Stimulated activated memory B cell treated with anti-CD40 and anti-IgM and Interleukin-4, amounts not matched to agents 10 μg/mL and 1 μg/mL and 100 μg/mL, for 72 hours (primary cell): ENCODE measurements at regions not wholly inside any gene's neighbourhood (a gene's known extent, or its start where the extent isn't known, plus 50 kb on each side); places are given as distances from the start of the nearest gene placed in this dataset.

Source experiments
- ATAC-seq: fragments of 150-1000 bp; cut with Tn5 transposase; 2 replicates; pipeline ENCODE4 v1.10.0; 2021
- H3K27ac Mint-ChIP-seq: one replicate; pipeline ENCODE4 v1.8.0; 2022; ENCODE audit warnings: mild to moderate bottlenecking, mixed read lengths
- H3K27me3 Mint-ChIP-seq: one replicate; pipeline ENCODE4 v1.8.0; 2022; ENCODE audit warnings: mixed read lengths
- H3K36me3 Mint-ChIP-seq: one replicate; pipeline ENCODE4 v1.8.0; 2022; ENCODE audit warnings: mixed read lengths
- H3K4me1 Mint-ChIP-seq: one replicate; pipeline ENCODE4 v1.8.0; 2022; ENCODE audit warnings: mixed read lengths
- H3K4me3 Mint-ChIP-seq: one replicate; pipeline ENCODE4 v1.8.0; 2022; ENCODE audit warnings: mild to moderate bottlenecking, moderate library complexity, mixed read lengths
- H3K9me3 Mint-ChIP-seq: one replicate; pipeline ENCODE4 v1.8.0; 2022; ENCODE audit warnings: mixed read lengths

- Mint-ChIP-seq H3K36me3 (peaks cover 17% of the 10 kb centered on the region), H3K4me1 (no peaks in the 10 kb centered on the region), H3K27ac (no peak overlapping the region), H3K4me3 (no peak overlapping the region), H3K9me3 (peaks cover 3% of the 10 kb centered on the region), H3K27me3 (no peaks in the 10 kb centered on the region)
- no peak for ATAC-seq
Observed at GRCh38 chr9:14560194-14560593, 133.0 kb downstream of the ZDHHC21 start.

DNA sequence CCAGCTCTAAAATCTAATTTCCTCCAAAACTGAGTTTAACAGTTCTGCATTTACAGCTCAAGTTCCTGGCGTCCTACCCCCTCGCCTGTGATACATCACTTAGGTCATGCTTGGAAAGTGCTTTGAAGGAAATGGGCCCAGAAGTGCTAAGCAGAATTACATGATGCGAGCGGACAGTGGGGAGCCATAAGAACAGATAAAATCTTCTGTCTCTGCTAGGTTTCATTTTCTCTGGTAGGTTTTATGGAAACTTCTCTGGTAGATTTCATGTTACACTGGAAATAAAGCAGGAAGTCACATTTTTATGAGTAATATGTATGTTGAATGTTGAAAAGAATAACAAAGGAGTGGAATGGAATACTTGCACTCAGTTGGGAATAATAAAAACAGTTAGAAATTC is 138.3 kb downstream of the ZDHHC21 start:
- H3K4me1 Mint-ChIP-seq, result no peaks in the 10 kb centered on the region
- peaks cover 9% of the 10 kb centered on the region for H3K36me3 Mint-ChIP-seq
- no peak overlapping the region for H3K4me3 Mint-ChIP-seq
- H3K27ac Mint-ChIP-seq, result no peak overlapping the region
- H3K9me3 Mint-ChIP-seq, result peaks cover 3% of the 10 kb centered on the region
- H3K27me3 Mint-ChIP-seq, result no peaks in the 10 kb centered on the region
- no peak for ATAC-seq

GRCh38 chr9:14547245-14548060 is 145.8 kb downstream of the ZDHHC21 start:
- Mint-ChIP-seq H3K4me1 (no peaks in the 10 kb centered on the region), H3K9me3 (no peaks in the 10 kb centered on the region), H3K27me3 (no peaks in the 10 kb centered on the region), H3K4me3 (no peak overlapping the region), H3K36me3 (no peaks in the 10 kb centered on the region), H3K27ac (no peak overlapping the region)
- no peak for ATAC-seq

DNA sequence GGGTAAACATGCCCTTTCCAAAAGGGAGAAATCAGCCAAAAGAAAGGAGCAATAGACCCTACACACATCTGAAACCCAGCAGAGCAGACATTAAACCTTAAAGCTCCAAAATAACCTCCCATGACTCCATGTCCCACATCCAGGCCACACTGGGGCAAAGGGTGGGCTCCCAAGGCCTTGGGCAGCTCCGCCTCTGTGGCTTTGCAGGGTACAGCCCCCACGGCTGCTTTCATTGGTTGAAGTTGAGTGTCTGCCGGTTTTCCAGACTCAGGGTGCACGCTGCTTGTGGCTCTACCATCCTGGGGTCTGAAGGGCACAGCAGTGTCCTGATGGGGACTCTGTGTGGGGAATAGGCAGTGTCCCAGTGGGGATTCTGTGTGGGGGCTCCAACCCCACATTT is 146.5 kb downstream of the ZDHHC21 start:
- no peaks in the 10 kb centered on the region for H3K27me3 Mint-ChIP-seq
- H3K36me3 Mint-ChIP-seq, result no peaks in the 10 kb centered on the region
- H3K4me1 Mint-ChIP-seq, result no peaks in the 10 kb centered on the region
- H3K27ac Mint-ChIP-seq, result no peak overlapping the region
- no peak for ATAC-seq
- H3K4me3 Mint-ChIP-seq, result no peak overlapping the region
- no peaks in the 10 kb centered on the region for H3K9me3 Mint-ChIP-seq

DNA sequence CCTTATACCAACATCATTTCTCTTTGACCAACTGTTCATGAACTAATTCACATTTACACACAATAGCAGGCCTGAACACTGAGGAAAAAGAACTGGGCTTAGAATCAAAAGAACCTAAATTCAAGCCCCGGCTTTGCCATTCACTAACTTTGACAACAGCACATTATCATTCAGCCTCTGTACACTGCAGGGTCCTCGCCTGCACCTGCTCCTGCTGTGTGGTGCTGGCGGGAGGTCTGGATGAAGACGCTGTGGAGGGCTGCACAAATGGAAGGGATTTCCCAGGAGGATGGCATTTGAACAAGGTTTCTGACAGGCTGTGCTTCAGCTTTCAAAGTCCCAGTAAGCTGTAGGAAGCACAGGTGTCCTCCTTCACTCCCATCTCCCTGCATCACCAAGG is 151.2 kb downstream of the ZDHHC21 start:
- no peaks in the 10 kb centered on the region for H3K4me1 Mint-ChIP-seq
- peaks cover 3% of the 10 kb centered on the region for H3K27me3 Mint-ChIP-seq
- peaks cover 3% of the 10 kb centered on the region for H3K9me3 Mint-ChIP-seq
- no peak for ATAC-seq
- H3K4me3 Mint-ChIP-seq, result no peak overlapping the region
- no peak overlapping the region for H3K27ac Mint-ChIP-seq
- H3K36me3 Mint-ChIP-seq, result no peaks in the 10 kb centered on the region

- ATAC-seq, result no peak
- Mint-ChIP-seq H3K27ac (no peak overlapping the region), H3K4me1 (peaks cover 8% of the 10 kb centered on the region), H3K36me3 (no peaks in the 10 kb centered on the region), H3K9me3 (peaks cover 3% of the 10 kb centered on the region), H3K27me3 (peaks cover 33% of the 10 kb centered on the region), H3K4me3 (no peak overlapping the region)
Observed at GRCh38 chr9:14538526-14538925, 154.7 kb downstream of the ZDHHC21 start.

DNA sequence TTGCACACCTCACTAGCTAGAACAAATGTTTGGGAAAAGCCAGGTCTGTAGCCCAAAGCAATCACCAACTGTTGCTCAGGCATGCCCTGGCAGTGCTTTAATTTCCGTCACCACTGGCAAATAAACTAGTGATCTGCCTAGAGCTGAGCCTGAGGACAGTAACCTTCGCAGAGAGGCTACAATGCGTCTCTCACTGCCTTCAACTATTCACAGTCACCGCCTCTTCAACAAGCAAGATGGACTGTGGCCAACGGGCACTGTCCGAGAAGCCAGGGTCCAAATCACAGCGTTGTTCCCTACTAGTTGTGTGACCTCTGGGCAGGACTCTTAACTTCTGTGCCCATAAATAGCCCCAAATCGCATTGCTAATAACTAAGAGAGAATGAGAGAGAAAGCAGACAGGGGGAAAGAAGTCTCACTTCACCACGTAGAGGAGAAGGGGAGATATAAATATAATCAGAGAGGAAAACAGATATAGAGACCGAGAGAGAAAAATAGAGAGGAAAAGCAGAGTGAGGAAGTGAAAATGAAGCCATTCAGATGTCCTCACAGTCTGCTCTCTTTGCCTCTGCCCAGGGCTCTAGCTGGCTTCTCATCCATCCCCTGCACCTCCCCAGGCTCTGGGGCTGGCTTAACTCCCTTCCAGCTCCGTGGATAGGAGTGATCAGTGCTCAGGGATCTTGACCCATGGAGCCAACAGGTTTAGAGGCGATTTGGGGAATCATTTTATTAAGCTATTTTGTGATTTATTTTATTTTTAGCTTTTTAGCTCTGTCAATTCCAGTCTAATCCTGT is 157.9 kb downstream of the ZDHHC21 start:
- H3K9me3 Mint-ChIP-seq, result peaks cover 3% of the 10 kb centered on the region
- no peak overlapping the region for H3K27ac Mint-ChIP-seq
- peaks cover 8% of the 10 kb centered on the region for H3K4me1 Mint-ChIP-seq
- H3K4me3 Mint-ChIP-seq, result no peak overlapping the region
- ATAC-seq, result no peak
- no peaks in the 10 kb centered on the region for H3K36me3 Mint-ChIP-seq
- H3K27me3 Mint-ChIP-seq, result peaks cover 40% of the 10 kb centered on the region

GRCh38 chr9:14533867-14534640 is 159.2 kb downstream of the ZDHHC21 start:
- Mint-ChIP-seq H3K27me3 (peaks cover 43% of the 10 kb centered on the region), H3K36me3 (no peaks in the 10 kb centered on the region), H3K4me1 (peaks cover 8% of the 10 kb centered on the region), H3K9me3 (peaks cover 3% of the 10 kb centered on the region), H3K27ac (no peak overlapping the region), H3K4me3 (no peak overlapping the region)
- ATAC-seq, result no peak

DNA sequence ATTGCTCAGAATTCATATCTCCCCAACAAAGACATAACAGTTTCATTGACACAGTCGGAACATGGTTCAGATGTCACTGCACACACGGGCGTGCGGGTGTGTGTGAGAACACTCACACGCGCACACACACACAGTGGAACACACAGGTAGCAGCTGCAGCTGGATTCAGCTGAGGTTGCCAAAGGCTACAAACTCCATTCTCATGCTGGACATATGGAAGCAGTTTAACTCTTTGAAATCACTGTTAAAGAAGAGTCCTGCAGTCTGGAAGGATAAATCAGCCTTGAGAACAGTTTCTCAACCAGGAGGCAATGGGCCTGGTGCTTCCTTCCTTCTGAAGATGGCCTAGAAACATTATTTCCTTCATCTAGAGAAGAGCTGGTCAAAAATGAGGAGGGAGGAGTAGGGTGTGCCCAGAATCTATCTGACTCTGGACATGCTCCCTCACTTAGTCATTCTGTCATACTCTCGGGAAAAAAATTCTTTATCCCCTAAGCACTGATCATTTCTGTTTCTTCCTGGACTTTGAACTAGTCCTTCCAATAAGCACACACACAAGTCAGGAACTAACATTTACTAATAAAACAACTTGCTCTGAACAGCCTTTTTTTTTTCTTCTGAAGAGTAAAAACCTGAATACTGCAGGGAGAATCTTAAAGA is 160.6 kb downstream of the ZDHHC21 start:
- no peaks in the 10 kb centered on the region for H3K36me3 Mint-ChIP-seq

GRCh38 chr9:14531341-14532269 is 161.6 kb downstream of the ZDHHC21 start:
- Mint-ChIP-seq H3K4me1 (peaks cover 8% of the 10 kb centered on the region), H3K36me3 (no peaks in the 10 kb centered on the region), H3K27me3 (peaks cover 35% of the 10 kb centered on the region), H3K4me3 (no peak overlapping the region), H3K27ac (no peak overlapping the region), H3K9me3 (no peaks in the 10 kb centered on the region)
- no peak for ATAC-seq

More for the DNA sequence above, 160.6 kb downstream of the ZDHHC21 start:
- no peak overlapping the region for H3K27ac Mint-ChIP-seq
- H3K9me3 Mint-ChIP-seq, result no peaks in the 10 kb centered on the region
- no peak for ATAC-seq
- no peak overlapping the region for H3K4me3 Mint-ChIP-seq
- H3K27me3 Mint-ChIP-seq, result peaks cover 43% of the 10 kb centered on the region
- peaks cover 8% of the 10 kb centered on the region for H3K4me1 Mint-ChIP-seq

- no peak overlapping the region for H3K27ac Mint-ChIP-seq
- H3K27me3 Mint-ChIP-seq, result peaks cover 30% of the 10 kb centered on the region
- no peak overlapping the region for H3K4me3 Mint-ChIP-seq
- H3K4me1 Mint-ChIP-seq, result peaks cover 8% of the 10 kb centered on the region
- no peak for ATAC-seq
- H3K9me3 Mint-ChIP-seq, result no peaks in the 10 kb centered on the region
- H3K36me3 Mint-ChIP-seq, result no peaks in the 10 kb centered on the region
Observed at GRCh38 chr9:14530841-14531240, 162.4 kb downstream of the ZDHHC21 start.

DNA sequence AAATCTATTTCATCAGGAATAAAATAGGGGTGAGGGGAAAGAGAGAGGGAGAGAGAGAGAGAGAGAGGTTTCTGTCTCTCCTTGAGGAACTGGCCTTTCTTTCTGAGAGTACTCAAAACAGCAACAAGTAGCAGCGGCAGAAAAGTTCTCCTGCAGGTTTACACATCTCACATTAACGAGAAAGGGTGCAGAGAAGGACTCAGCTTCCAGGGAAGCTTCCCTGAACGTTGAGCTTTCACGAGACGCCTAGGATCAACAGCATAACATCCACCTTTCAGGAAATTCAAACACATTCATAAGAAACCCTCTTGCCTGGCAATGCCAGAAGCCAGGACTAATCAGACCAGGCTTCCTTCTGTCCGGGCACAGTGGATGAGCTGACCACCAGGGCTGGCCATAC is 162.9 kb downstream of the ZDHHC21 start:
- Mint-ChIP-seq H3K4me1 (peaks cover 5% of the 10 kb centered on the region), H3K4me3 (no peak overlapping the region), H3K27ac (no peak overlapping the region), H3K9me3 (no peaks in the 10 kb centered on the region), H3K36me3 (no peaks in the 10 kb centered on the region), H3K27me3 (peaks cover 27% of the 10 kb centered on the region)
- no peak for ATAC-seq

DNA sequence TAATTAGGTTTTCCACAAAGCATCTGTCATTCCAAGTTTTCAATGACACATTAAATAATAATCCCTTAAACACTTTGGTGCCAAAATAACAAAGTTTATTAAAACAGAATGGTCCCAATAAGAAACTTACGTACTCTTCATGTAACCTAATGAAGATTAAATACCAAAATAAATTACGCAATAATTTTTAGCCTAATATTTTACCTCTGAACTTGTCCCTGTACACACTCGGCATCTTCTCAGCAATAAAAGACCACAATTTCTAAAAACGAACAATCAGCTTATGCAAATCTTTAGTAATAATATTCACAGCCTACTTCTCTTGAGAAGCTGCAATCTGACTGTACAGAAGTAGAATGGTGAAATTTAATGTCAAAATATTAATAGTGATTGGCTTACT is 163.6 kb downstream of the ZDHHC21 start:
- no peak for ATAC-seq
- Mint-ChIP-seq H3K27ac (no peak overlapping the region), H3K36me3 (no peaks in the 10 kb centered on the region), H3K4me1 (no peaks in the 10 kb centered on the region), H3K4me3 (no peak overlapping the region), H3K9me3 (no peaks in the 10 kb centered on the region), H3K27me3 (peaks cover 19% of the 10 kb centered on the region)

- Mint-ChIP-seq H3K4me3 (no peak overlapping the region), H3K27me3 (peaks cover 14% of the 10 kb centered on the region), H3K9me3 (no peaks in the 10 kb centered on the region), H3K4me1 (no peaks in the 10 kb centered on the region), H3K36me3 (no peaks in the 10 kb centered on the region), H3K27ac (no peak overlapping the region)
- ATAC-seq, result no peak
Observed at GRCh38 chr9:14529054-14529453, 164.2 kb downstream of the ZDHHC21 start.
